ENCODE measurements at regions not wholly inside any gene's neighbourhood (a gene's known extent, or its start where the extent isn't known, plus 50 kb on each side); places are given as distances from the start of the nearest gene placed in this dataset.

DNA sequence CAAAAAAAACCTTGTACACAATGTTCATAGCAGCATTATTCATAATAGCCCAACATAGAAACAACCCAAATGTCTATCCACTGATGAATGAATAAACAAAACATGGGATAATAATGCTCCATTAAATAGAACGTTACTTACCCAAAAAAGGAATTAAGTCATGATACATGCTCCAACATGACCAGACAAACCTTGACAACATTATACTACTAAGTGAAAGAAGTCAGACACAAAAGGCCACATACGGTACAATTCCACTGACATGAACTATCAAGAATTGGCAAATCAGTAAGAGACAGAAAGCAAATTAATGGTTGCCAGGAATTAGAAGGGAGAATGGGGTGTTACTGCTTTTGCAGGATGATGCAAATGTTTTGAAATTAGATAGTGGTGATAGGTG, 193.8 kb upstream of the SHISA6 start:
- Histone ChIP-seq H4K20me1 (ENCODE audit: insufficient read depth, low read length) (no peaks in the 10 kb centered on the region), H3K27ac (ENCODE audit: low read depth, low read length, poor library complexity, severe bottlenecking) (no peak overlapping the region), H3K4me2 (ENCODE audit: low read length) (no peak overlapping the region), H3K4me1 (ENCODE audit: insufficient read depth, low read length, poor library complexity, severe bottlenecking) (no peaks in the 10 kb centered on the region), H3K36me3 (ENCODE audit: insufficient read depth, low read length) (no peaks in the 10 kb centered on the region), H2AFZ (ENCODE audit: low read length) (no peak overlapping the region), H3K4me3 (ENCODE audit: low read depth, low read length, poor library complexity, severe bottlenecking) (no peak overlapping the region), H3K9me3 (ENCODE audit: low read length) (no peaks in the 10 kb centered on the region), H3K9me2 (ENCODE audit: insufficient read depth, low read length) (no peaks in the 10 kb centered on the region), H3K79me2 (ENCODE audit: insufficient read depth, low read depth, low read length) (no peaks in the 10 kb centered on the region)
- CTCF ChIA-PET (ENCODE audit: unreplicated experiment), result no interaction called here
- intact Hi-C loops (cut with micrococcal nuclease; ENCODE audit: unreplicated experiment), result no loop called here
- POLR2A ChIA-PET, result no interaction called here
- no peak for DNase-seq (ENCODE audit: low spot score)
- TF ChIP-seq EZH2phosphoT487 (IDR thresholded peaks at IDR 0.05; ENCODE audit: borderline replicate concordance, low read depth, low read length), result no peak
- TF ChIP-seq, protein P1, sequence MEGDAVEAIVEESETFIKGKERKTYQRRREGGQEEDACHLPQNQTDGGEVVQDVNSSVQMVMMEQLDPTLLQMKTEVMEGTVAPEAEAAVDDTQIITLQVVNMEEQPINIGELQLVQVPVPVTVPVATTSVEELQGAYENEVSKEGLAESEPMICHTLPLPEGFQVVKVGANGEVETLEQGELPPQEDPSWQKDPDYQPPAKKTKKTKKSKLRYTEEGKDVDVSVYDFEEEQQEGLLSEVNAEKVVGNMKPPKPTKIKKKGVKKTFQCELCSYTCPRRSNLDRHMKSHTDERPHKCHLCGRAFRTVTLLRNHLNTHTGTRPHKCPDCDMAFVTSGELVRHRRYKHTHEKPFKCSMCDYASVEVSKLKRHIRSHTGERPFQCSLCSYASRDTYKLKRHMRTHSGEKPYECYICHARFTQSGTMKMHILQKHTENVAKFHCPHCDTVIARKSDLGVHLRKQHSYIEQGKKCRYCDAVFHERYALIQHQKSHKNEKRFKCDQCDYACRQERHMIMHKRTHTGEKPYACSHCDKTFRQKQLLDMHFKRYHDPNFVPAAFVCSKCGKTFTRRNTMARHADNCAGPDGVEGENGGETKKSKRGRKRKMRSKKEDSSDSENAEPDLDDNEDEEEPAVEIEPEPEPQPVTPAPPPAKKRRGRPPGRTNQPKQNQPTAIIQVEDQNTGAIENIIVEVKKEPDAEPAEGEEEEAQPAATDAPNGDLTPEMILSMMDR (conservative IDR thresholded peaks at IDR 0.05; ENCODE audit: low read length), result no peak
- no TSS peak for BruUV-seq (replicated peaks)

DNA sequence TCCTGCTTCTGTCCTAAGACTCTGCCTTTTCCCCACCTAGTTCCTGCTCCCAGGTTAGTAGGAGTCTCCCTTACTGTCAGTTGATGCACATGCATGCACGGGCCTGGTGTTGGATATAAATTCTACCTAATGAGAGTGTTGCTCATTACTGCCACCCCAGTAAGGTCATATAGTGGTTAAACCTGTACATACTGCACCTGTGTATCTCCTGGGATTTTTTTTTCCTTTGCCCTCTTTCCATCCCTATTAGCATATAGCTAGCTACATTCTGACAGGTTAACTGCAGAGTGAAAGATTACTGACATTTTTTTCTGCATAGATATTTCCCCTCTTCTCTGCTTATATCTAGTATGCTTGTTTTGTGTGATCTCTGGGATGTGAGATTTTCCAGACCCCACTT, 201.5 kb upstream of the PIRT start:
- ChIA-PET POLR2A (interaction anchor here (0.7 kb wide), 1 partner anchor 33 kb away, joined by 3 read pairs; no protein-coding TSS in a partner anchor), CTCF (ENCODE audit: unreplicated experiment) (no interaction called here)
- Histone ChIP-seq H3K36me3 (ENCODE audit: insufficient read depth, low read length) (no peaks in the 10 kb centered on the region), H3K9me2 (ENCODE audit: insufficient read depth, low read length) (no peaks in the 10 kb centered on the region), H3K4me3 (ENCODE audit: low read depth, low read length, poor library complexity, severe bottlenecking) (no peak overlapping the region), H3K27ac (ENCODE audit: low read depth, low read length, poor library complexity, severe bottlenecking) (no peak overlapping the region), H3K4me1 (ENCODE audit: insufficient read depth, low read length, poor library complexity, severe bottlenecking) (no peaks in the 10 kb centered on the region), H3K79me2 (ENCODE audit: insufficient read depth, low read depth, low read length) (no peaks in the 10 kb centered on the region), H4K20me1 (ENCODE audit: insufficient read depth, low read length) (no peaks in the 10 kb centered on the region), H3K9me3 (ENCODE audit: low read length) (no peaks in the 10 kb centered on the region), H3K4me2 (ENCODE audit: low read length) (no peak overlapping the region), H2AFZ (ENCODE audit: low read length) (no peak overlapping the region)
- TF ChIP-seq EZH2phosphoT487 (IDR thresholded peaks at IDR 0.05; ENCODE audit: borderline replicate concordance, low read depth, low read length), result no peak
- TF ChIP-seq, protein P1 (conservative IDR thresholded peaks at IDR 0.05; ENCODE audit: low read length), result no peak
- intact Hi-C loops (cut with micrococcal nuclease; ENCODE audit: unreplicated experiment), result no loop called here
- DNase-seq (ENCODE audit: low spot score), result no peak
- no TSS peak for BruUV-seq (replicated peaks)

DNA sequence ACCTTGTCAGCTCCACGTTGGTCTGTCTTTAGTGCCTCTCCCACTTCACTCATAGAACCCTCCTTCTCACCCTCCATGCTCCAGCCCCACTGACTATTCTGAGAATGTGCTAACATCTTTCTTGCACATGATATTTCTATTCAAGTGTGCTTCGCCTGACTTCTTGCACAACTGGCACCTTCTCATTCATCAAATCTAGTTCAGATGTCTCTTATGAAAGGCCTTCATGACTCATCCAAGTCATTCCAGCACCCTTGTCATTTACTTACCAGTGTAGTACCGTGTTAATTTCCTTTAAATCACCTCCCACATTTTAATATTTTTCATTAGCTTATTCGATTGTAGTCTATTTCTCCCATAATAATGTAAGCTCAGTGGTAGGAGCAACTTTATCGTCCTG, 197.8 kb upstream of the PIRT start:
- Histone ChIP-seq H3K4me1 (ENCODE audit: insufficient read depth, low read length, poor library complexity, severe bottlenecking) (no peaks in the 10 kb centered on the region), H4K20me1 (ENCODE audit: insufficient read depth, low read length) (no peaks in the 10 kb centered on the region), H3K79me2 (ENCODE audit: insufficient read depth, low read depth, low read length) (no peaks in the 10 kb centered on the region), H3K4me3 (ENCODE audit: low read depth, low read length, poor library complexity, severe bottlenecking) (no peak overlapping the region), H3K9me3 (ENCODE audit: low read length) (no peaks in the 10 kb centered on the region), H2AFZ (ENCODE audit: low read length) (no peak overlapping the region), H3K36me3 (ENCODE audit: insufficient read depth, low read length) (no peaks in the 10 kb centered on the region), H3K4me2 (ENCODE audit: low read length) (no peak overlapping the region), H3K27ac (ENCODE audit: low read depth, low read length, poor library complexity, severe bottlenecking) (no peak overlapping the region), H3K9me2 (ENCODE audit: insufficient read depth, low read length) (no peaks in the 10 kb centered on the region)
- POLR2A ChIA-PET, result no interaction called here
- no TSS peak for BruUV-seq (replicated peaks)
- CTCF ChIA-PET (ENCODE audit: unreplicated experiment), result no interaction called here
- TF ChIP-seq, protein P1 (conservative IDR thresholded peaks at IDR 0.05; ENCODE audit: low read length), result no peak
- DNase-seq (ENCODE audit: low spot score), result no peak
- intact Hi-C loops (cut with micrococcal nuclease; ENCODE audit: unreplicated experiment), result no loop called here
